Adrenal gland (tissue), 9 donors: ENCODE measurements at regions not wholly inside any gene's neighbourhood (a gene's known extent, or its start where the extent isn't known, plus 50 kb on each side); places are given as distances from the start of the nearest gene placed in this dataset.

Experiments used
- DNase-seq, 7 donors: peaks; one replicate each; pipeline ENCODE4 v3.0.0-alpha.2; 2019 to 2020
- H3K27ac ChIP-seq, 5 donors: fragments of 200-600 bp; sonication (generic) in 4 of 5; 1 replicate in 3 of 5; 2 replicates in 2 of 5; pipeline versions ENCODE4 v1.5.1 to v1.8.0; 2016 to 2020; ENCODE audit warnings: mild to moderate bottlenecking in 1 of 5
- H3K27me3 ChIP-seq: fragments of 200-600 bp; 2 replicates; pipeline ENCODE4 v1.8.0; 2021
- H3K36me3 ChIP-seq, 2 donors: fragments of 200-600 bp; replicated peaks in 1 of 2; 1 replicate in 1 of 2; 2 replicates in 1 of 2; pipeline versions ENCODE4 v1.5.1 to v1.8.0; 2018 to 2022
- H3K4me1 ChIP-seq, 2 donors: fragments of 200-600 bp; replicated peaks in 1 of 2; 1 replicate in 1 of 2; 2 replicates in 1 of 2; pipeline versions ENCODE4 v1.5.1 to v1.8.0; 2018 to 2021
- H3K4me3 ChIP-seq, 4 donors: fragments of 200-600 bp; sonication (generic) in 3 of 4; one replicate each; pipeline ENCODE4 v1.5.1; 2016 to 2018
- H3K9me3 ChIP-seq, 3 donors: fragments of 200-600 bp; sonication (generic) in 1 of 3; replicated peaks in 1 of 3; 1 replicate in 2 of 3; 2 replicates in 1 of 3; pipeline versions ENCODE4 v1.5.1 to v1.8.0; 2016 to 2021
- CTCF ChIP-seq, 6 experiments: fragments of 450-650 bp in 4 of 6; fragments of 200-600 bp in 2 of 6; sonication (generic) in 1 of 6; IDR thresholded peaks; 1 replicate in 5 of 6; 2 replicates in 1 of 6; pipeline versions ENCODE4 v1.5.1 to v1.8.0; 2016 to 2021; ENCODE audit warnings: antibody characterized with exemption in 6 of 6, mild to moderate bottlenecking in 2 of 6, moderate library complexity in 1 of 6
- POLR2A ChIP-seq, 2 donors: fragments of 450-650 bp; IDR thresholded peaks; one replicate each; pipeline ENCODE4 v1.6.1; 2017; ENCODE audit warnings: antibody characterized with exemption in 2 of 2, mild to moderate bottlenecking in 2 of 2, moderate library complexity in 1 of 2
- WGBS, 4 donors: extraction: QIAGEN DNeasy Blood & Tissue Kit in 2 of 4; methylation state at CpG; one replicate each; pipeline versions ENCODE4 v1.1.5 to v1.1.7; 2013 to 2017; 5-methylcytosine and 5-hydroxymethylcytosine counted together
- intact Hi-C, 2 donors: fragments of 100-400 bp; cut with DNase I; formaldehyde crosslinking; loops; one replicate each; pipeline versions ENCODE4 v1.14.1 to v1.15.0; 2022 to 2023
- donor health status: healthy with polysubstance abuse.
- donor health status: Bipolar disorder and iron deficiency.
- donor health status: DM: yes; HTN: yes; CAD: no.
- donor health status: DM: no; HTN: no; CAD: no.
- donor health status: DM: no; HTN: no; CAD: no.

DNA sequence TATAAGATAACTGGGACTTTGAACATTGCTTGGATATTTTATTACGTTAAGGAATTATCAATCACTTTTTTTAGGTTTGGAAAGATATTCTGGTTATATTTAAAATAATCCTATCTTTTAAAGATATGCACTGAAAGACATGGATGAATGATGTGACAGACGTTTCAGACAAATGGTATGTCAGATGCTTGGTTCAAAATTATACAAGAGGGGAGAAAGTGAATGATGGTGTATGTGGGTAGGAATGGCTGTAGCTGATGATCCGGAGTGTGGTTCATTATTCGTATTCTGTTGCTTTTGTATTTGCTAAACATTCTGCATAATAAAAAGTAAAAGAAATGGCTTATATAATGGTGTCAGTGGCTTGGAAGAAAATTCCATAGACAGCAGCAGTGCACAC, 51.0 kb upstream of the SNRPB2 start:
- H3K4me3 ChIP-seq = no peak overlapping the region
- no peaks in the 10 kb centered on the region for H3K36me3 ChIP-seq
- no peaks in the 10 kb centered on the region for H3K27me3 ChIP-seq
- DNase-seq = no peak
- intact Hi-C loops = no loop called here
- no peaks in the 10 kb centered on the region for H3K9me3 ChIP-seq
- no peak overlapping the region for H3K27ac ChIP-seq
- no peaks in the 10 kb centered on the region for H3K4me1 ChIP-seq
- 57 to 81% (median 73%) methylated on average over 4 of the region's 4 CpGs for WGBS, 4 donors
- TF ChIP-seq POLR2A (IDR thresholded peaks at IDR 0.05) (no peak), CTCF (IDR thresholded peaks at IDR 0.05) (no peak)

DNA sequence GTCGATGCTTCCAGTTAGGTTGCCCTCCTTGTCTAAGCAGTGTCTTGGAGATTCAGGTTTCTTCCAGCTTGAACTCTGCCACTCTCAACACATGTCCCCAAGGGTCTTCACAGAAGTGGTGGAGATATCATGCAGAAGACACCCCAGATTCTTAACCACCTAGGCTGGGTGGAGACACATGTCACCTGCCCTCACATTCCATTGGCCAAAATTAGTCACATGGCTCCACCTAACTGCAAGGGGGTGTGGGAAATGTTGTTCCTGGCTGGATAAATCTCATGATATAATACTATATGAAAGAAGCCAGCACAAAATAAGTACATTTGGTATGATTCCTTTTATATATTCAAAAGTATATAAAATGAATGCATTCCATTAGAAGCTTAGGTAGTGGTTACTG, 52.9 kb upstream of the SNRPB2 start:
- no peaks in the 10 kb centered on the region for H3K36me3 ChIP-seq
- TF ChIP-seq CTCF (IDR thresholded peaks at IDR 0.05) = no peak
- TF ChIP-seq POLR2A (IDR thresholded peaks at IDR 0.05) = no peak
- no peaks in the 10 kb centered on the region for H3K4me1 ChIP-seq
- 0 to 56% (median 22%) methylated on average over 1 of the region's 1 CpG for WGBS, 4 donors
- H3K27me3 ChIP-seq = no peaks in the 10 kb centered on the region
- H3K27ac ChIP-seq = no peak overlapping the region
- no peak overlapping the region for H3K4me3 ChIP-seq
- intact Hi-C loops = no loop called here
- no peaks in the 10 kb centered on the region for H3K9me3 ChIP-seq
- no peak for DNase-seq

DNA sequence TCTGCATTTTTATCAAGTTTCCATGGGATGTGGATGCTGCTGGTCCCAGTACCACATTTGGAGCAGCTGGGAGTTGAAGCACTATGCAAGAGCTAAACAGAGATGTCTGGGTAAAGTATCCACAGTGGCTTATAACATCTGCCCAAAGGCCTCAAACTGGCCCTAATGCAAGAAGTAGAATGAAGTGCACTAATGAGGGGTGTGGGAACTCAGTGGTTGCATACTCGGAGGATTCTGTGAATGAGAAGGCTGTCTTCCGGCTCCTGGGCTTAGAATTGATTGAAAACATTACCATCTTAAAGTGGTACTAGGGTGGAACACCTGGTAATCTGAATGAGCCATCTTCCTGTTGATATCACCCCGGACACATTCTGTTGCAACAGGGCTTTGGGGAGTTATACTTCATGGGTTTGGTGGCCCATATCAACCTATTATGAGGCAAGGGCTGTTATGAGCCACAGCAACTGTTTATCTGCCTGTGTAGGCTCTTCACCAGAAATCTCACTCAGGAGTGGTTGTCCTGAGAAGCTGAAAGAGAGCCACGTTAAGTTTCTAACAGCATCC, 54.7 kb upstream of the SNRPB2 start:
- Histone ChIP-seq H3K4me3 (no peak overlapping the region), H3K36me3 (no peaks in the 10 kb centered on the region), H3K27me3 (no peaks in the 10 kb centered on the region), H3K27ac (no peak overlapping the region), H3K4me1 (no peaks in the 10 kb centered on the region), H3K9me3 (no peaks in the 10 kb centered on the region)
- TF ChIP-seq CTCF (IDR thresholded peaks at IDR 0.05) (no peak), POLR2A (IDR thresholded peaks at IDR 0.05) (no peak)
- WGBS, 4 donors = 73 to 83% (median 79%) methylated on average over 4 of the region's 4 CpGs
- intact Hi-C loops = no loop called here
- no peak for DNase-seq

GRCh38 chr20:16674243-16674642, 55.6 kb upstream of the SNRPB2 start:
- intact Hi-C loops = no loop called here
- Histone ChIP-seq H3K27me3 (no peaks in the 10 kb centered on the region), H3K9me3 (no peaks in the 10 kb centered on the region), H3K4me1 (no peaks in the 10 kb centered on the region), H3K4me3 (no peak overlapping the region), H3K27ac (no peak overlapping the region), H3K36me3 (no peaks in the 10 kb centered on the region)
- TF ChIP-seq POLR2A (IDR thresholded peaks at IDR 0.05) (no peak), CTCF (IDR thresholded peaks at IDR 0.05) (no peak)
- WGBS, 4 donors = 88 to 95% (median 92%) methylated on average over 2 to 4 of the region's 4 CpGs
- DNase-seq = no peak
